Muscle layer of colon (tissue), 2 donors: ENCODE measurements at regions not wholly inside any gene's neighbourhood (a gene's known extent, or its start where the extent isn't known, plus 50 kb on each side); places are given as distances from the start of the nearest gene placed in this dataset.

ENCODE experiments used
- H3K27ac ChIP-seq: one replicate; pipeline ENCODE4 v1.7.0; 2013; ENCODE audit warnings: low read depth, mild to moderate bottlenecking, low read length, moderate library complexity
- H3K27me3 ChIP-seq, 2 donors: one replicate each; pipeline ENCODE4 v1.7.0; 2013; ENCODE audit warnings: low read length in 2 of 2, mild to moderate bottlenecking in 2 of 2; ENCODE audit not compliant: insufficient read depth in 2 of 2, control insufficient read depth in 1 of 2
- H3K36me3 ChIP-seq: one replicate; pipeline ENCODE4 v1.7.0; 2013; ENCODE audit warnings: mild to moderate bottlenecking, low read length; ENCODE audit not compliant: insufficient read depth
- H3K4me1 ChIP-seq: one replicate; pipeline ENCODE4 v1.7.0; 2013; ENCODE audit warnings: mild to moderate bottlenecking, low read length; ENCODE audit not compliant: insufficient read depth
- H3K4me3 ChIP-seq, 2 donors: one replicate each; pipeline ENCODE4 v1.7.0; 2013; ENCODE audit warnings: low read length in 2 of 2, low read depth in 1 of 2, mild to moderate bottlenecking in 1 of 2, moderate library complexity in 1 of 2
- H3K9ac ChIP-seq: one replicate; pipeline ENCODE4 v1.7.0; 2013; ENCODE audit warnings: low read length
- H3K9me3 ChIP-seq: one replicate; pipeline ENCODE4 v1.7.0; 2013; ENCODE audit warnings: mild to moderate bottlenecking, low read length
- donor health status: abdominal sarcoma.
- donor health status: Adenocarcinoma of cecum.

- H3K36me3 ChIP-seq = no peaks in the 10 kb centered on the region
- H3K4me1 ChIP-seq = no peaks in the 10 kb centered on the region
- H3K27ac ChIP-seq = no peak overlapping the region
- H3K27me3 ChIP-seq = no peaks in the 10 kb centered on the region
- no peaks in the 10 kb centered on the region for H3K9me3 ChIP-seq
- no peak overlapping the region for H3K4me3 ChIP-seq
- H3K9ac ChIP-seq = no peak overlapping the region
Measured at GRCh38 chr20:39129523-39129922, 167.4 kb downstream of the DHX35 start.

GRCh38 chr20:39124064-39124463, 161.9 kb downstream of the DHX35 start:
- Histone ChIP-seq H3K4me1 (no peaks in the 10 kb centered on the region), H3K27me3 (no peaks in the 10 kb centered on the region), H3K4me3 (no peak overlapping the region), H3K9ac (no peak overlapping the region), H3K9me3 (no peaks in the 10 kb centered on the region), H3K36me3 (no peaks in the 10 kb centered on the region), H3K27ac (no peak overlapping the region)

- Histone ChIP-seq H3K4me1 (no peaks in the 10 kb centered on the region), H3K27me3 (no peaks in the 10 kb centered on the region), H3K27ac (no peak overlapping the region), H3K9me3 (no peaks in the 10 kb centered on the region), H3K4me3 (no peak overlapping the region), H3K9ac (no peak overlapping the region), H3K36me3 (no peaks in the 10 kb centered on the region)
Measured at GRCh38 chr20:39123185-39123557, 161.0 kb downstream of the DHX35 start.

- H3K27ac ChIP-seq = no peak overlapping the region
- no peaks in the 10 kb centered on the region for H3K9me3 ChIP-seq
- no peak overlapping the region for H3K9ac ChIP-seq
- H3K36me3 ChIP-seq = no peaks in the 10 kb centered on the region
- H3K27me3 ChIP-seq = no peaks in the 10 kb centered on the region
- no peak overlapping the region for H3K4me3 ChIP-seq
- no peaks in the 10 kb centered on the region for H3K4me1 ChIP-seq
Measured at GRCh38 chr20:39117491-39117890, 155.3 kb downstream of the DHX35 start.

GRCh38 chr20:39116020-39116419, 153.9 kb downstream of the DHX35 start:
- H3K27me3 ChIP-seq = peaks cover under 1 to 3% of the 10 kb centered on the region in 2 donors
- H3K27ac ChIP-seq = no peak overlapping the region
- no peaks in the 10 kb centered on the region for H3K4me1 ChIP-seq
- no peak overlapping the region for H3K4me3 ChIP-seq
- no peak overlapping the region for H3K9ac ChIP-seq
- H3K36me3 ChIP-seq = no peaks in the 10 kb centered on the region
- H3K9me3 ChIP-seq = no peaks in the 10 kb centered on the region

- no peaks in the 10 kb centered on the region for H3K4me1 ChIP-seq
- H3K36me3 ChIP-seq = no peaks in the 10 kb centered on the region
- H3K9ac ChIP-seq = no peak overlapping the region
- H3K27me3 ChIP-seq = peaks cover 7 to 23% of the 10 kb centered on the region in 2 donors
- H3K4me3 ChIP-seq = no peak overlapping the region
- H3K27ac ChIP-seq = no peak overlapping the region
- no peaks in the 10 kb centered on the region for H3K9me3 ChIP-seq
Measured at GRCh38 chr20:39112178-39112743, 150.1 kb downstream of the DHX35 start.

GRCh38 chr20:39111359-39112177, 149.4 kb downstream of the DHX35 start:
- no peak overlapping the region for H3K27ac ChIP-seq
- H3K4me3 ChIP-seq = no peak overlapping the region
- no peak overlapping the region for H3K9ac ChIP-seq
- H3K27me3 ChIP-seq = peaks cover 7 to 23% of the 10 kb centered on the region in 2 donors
- no peaks in the 10 kb centered on the region for H3K4me1 ChIP-seq
- H3K36me3 ChIP-seq = no peaks in the 10 kb centered on the region
- no peaks in the 10 kb centered on the region for H3K9me3 ChIP-seq

- Histone ChIP-seq H3K9ac (no peak overlapping the region), H3K27me3 (peaks cover 7 to 23% of the 10 kb centered on the region in 2 donors), H3K4me1 (no peaks in the 10 kb centered on the region), H3K27ac (no peak overlapping the region), H3K36me3 (no peaks in the 10 kb centered on the region), H3K9me3 (no peaks in the 10 kb centered on the region), H3K4me3 (no peak overlapping the region)
Measured at GRCh38 chr20:39110819-39111136, 148.6 kb downstream of the DHX35 start.

- Histone ChIP-seq H3K27ac (no peak overlapping the region), H3K36me3 (no peaks in the 10 kb centered on the region), H3K9me3 (no peaks in the 10 kb centered on the region), H3K27me3 (peaks cover 7 to 23% of the 10 kb centered on the region in 2 donors), H3K4me1 (no peaks in the 10 kb centered on the region), H3K9ac (no peak overlapping the region), H3K4me3 (no peak overlapping the region)
Measured at GRCh38 chr20:39109933-39110818, 148.0 kb downstream of the DHX35 start.

GRCh38 chr20:39108746-39109145, 146.6 kb downstream of the DHX35 start:
- Histone ChIP-seq H3K4me1 (no peaks in the 10 kb centered on the region), H3K27ac (no peak overlapping the region), H3K27me3 (peaks cover 7 to 23% of the 10 kb centered on the region in 2 donors), H3K9me3 (no peaks in the 10 kb centered on the region), H3K36me3 (no peaks in the 10 kb centered on the region), H3K4me3 (no peak overlapping the region), H3K9ac (no peak overlapping the region)

- Histone ChIP-seq H3K4me3 (no peak overlapping the region), H3K27me3 (peaks cover 7 to 23% of the 10 kb centered on the region in 2 donors), H3K36me3 (no peaks in the 10 kb centered on the region), H3K4me1 (no peaks in the 10 kb centered on the region), H3K27ac (no peak overlapping the region), H3K9ac (no peak overlapping the region), H3K9me3 (no peaks in the 10 kb centered on the region)
Measured at GRCh38 chr20:39107741-39108140, 145.6 kb downstream of the DHX35 start.
